Fibroblast of skin of left quadriceps (primary cell): ENCODE measurements at regions not wholly inside any gene's neighbourhood (a gene's known extent, or its start where the extent isn't known, plus 50 kb on each side); places are given as distances from the start of the nearest gene placed in this dataset.
"Not testable (repeated sequence)": the region's sequence is repeated elsewhere in the genome, so short reads cannot be mapped to it uniquely, and the experiment has no call there.

Experiments
- DNase-seq, 2 experiments: peaks; one replicate each; pipeline ENCODE4 v3.0.0-alpha.2; 2013; ENCODE audit warnings: low read depth in 2 of 2

DNA sequence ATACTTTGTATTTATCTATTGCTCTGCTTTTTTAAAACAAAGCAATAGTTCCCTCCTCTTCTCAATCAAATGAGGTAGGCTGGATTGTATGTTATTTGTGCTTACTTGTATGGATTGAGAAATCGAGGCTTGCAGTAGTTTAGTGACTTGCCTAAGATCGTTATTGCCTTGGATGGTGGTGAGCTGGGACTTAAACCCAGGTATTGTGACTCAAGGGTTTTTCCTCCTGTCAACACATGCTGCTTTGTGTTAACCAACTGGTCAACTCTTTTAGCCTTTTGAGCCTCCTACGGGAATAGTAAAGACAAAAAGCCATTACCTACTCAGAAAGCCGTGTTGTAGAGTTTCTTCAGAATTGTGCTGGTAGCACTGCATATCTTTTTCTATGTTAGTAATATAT, 95.2 kb upstream of the THUMPD2 start:
- DNase-seq: no peak

DNA sequence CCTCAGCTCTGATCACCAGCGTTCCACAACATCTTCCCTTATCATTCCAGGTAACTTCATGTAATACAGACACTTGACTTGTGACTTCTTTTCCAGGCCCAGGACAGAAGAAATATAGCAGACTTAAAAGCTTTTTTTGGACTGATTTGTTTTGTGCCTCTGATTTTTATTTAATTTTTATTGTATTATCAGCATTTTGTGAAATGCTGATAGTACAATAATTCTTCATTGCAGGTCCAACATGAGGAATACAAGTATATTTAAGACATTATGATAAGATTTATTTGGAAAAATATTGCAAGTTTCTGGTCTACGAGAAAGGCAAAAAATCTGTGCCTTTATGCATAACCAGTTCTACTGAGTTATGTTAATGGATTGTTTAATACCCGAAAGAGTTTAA, 94.5 kb upstream of the THUMPD2 start:
- no peak for DNase-seq

DNA sequence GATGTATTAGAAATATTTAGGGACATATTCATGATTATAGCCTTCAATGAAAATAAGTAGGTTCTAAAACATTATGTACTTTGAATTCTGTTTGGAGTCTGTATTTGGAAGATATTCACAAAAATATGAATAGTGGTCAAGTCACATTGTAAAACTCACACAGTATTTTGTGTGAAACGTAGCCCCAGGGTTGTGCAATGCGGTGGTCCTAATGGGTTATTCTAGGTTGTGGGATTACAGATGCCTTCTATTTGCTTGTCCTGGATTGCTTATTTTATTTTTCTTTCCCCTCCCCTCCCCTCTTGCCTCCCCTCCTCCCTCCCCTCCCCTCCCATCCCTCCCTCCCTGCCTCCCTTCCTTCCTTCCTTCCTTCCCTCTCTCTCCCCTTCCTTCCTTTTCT, 93.7 kb upstream of the THUMPD2 start:
- DNase-seq: no peak

DNA sequence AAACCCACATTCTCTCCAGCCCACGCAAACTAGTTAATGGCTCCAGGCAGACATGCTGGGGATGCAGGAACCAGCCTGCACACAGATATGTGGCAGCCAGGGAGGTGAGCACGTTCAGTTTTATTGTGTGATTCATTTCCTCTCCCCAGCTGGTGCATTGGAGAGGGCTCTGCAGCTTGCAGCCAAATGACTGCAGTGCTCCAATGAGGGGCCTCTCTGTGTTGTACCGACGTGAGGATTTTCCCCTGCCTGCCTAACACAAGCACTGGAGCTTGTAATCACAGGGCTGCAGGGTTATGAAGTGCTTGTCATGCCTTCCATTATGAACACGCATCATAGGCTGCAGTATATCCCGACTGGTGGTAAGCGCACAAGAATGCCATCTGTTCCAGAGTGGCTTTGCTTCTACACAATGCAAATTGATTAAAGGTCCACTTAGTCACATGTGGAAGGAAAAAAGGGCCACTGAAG, 92.3 kb upstream of the THUMPD2 start:
- peak; percentile 93 to 94 for DNase-seq

DNA sequence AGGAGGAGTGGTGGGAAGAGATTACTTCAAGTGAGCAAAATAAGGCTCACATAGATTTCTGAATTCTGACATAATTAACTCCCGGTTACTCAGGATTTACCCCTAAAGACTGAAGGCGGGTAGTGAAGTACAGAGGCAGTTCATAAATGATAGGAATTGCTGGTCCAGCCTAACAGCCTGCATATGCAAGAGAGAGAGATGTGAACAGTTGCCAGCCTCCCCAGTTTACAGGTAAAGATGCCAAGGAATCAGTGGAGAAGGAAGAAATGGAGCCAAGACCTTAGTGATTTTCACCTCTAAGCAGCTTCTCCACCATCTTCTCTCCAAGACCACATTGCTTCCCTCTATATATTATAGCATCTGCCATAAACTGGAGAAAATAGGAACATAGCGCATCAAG, 91.8 kb upstream of the THUMPD2 start:
- no peak for DNase-seq

DNA sequence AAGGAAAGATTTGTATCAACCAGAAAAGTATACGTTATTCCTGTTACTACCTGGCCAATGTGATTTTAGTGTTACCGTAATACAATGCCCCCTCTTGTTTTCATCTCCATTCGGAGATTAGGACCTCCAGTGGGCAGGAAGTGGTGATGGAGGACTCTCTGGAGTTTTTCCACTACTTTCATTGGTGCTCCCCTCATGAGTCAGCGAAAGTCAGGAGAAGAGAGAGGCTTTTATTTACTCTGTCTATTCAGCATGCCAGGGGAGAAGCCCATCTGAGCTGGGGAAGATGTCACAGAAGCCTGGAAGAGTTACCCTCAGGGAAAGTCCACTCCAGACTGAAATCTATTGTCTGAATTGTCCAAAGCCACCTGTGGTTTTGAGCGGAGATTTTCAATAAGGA, 88.2 kb upstream of the THUMPD2 start:
- no peak for DNase-seq

DNA sequence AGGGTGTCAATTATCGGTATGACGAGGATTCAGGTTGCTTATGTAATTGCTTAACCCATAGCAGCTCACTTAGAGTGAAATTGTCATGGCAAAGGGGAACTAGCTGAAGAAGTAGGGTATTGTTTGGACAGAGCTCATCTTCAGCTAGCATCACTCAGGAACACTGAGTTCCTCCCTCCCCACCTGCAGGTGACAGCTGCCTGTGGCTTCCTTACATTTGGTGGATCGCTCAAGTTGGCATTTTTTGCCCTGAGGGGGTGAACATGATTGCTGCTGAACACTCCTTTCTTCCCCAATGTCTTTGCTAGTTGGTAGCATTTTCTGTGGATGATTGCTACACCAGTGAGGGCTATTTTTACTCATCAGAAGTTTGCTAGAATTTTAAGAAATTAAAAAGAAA, 86.7 kb upstream of the THUMPD2 start:
- DNase-seq: no peak

DNA sequence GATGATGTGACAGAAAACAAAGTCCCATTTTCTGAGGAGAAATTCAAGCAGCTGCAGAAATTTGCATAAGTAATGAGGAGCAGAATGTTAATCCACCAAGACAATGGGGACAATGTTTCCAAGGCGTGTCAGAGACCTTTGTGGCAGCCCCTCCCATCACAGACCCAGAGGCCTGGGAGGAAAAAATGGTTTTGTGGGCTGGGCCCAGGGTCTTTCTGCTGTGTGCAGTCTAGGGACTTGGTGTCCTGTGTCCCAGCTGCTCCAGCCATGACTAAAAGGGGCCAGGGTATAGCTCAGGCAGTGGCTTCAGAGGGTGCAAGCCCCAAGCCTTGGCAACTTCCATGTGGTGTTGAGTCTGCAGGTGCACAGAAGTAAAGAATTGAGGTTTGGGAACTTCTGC, 84.6 kb upstream of the THUMPD2 start:
- DNase-seq: not testable (repeated sequence)

DNA sequence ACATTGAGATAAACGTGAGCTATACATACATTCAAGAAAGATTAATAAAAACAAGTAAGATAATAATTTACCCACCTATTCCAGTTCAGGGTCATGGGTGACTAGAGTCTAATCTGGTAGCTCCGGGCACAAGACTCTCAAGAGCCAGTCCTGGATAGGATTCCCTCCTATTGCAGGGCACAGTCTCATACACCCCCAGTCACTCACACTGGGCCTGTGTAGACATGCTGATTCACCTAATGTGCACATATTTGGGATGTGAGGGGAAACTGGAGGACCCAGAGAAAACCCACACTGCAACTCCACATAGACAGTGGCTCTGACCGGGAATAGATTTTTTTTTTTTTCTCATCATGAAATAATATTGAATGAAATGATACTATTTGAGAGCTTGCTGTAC, 81.5 kb upstream of the THUMPD2 start:
- DNase-seq: no peak

DNA sequence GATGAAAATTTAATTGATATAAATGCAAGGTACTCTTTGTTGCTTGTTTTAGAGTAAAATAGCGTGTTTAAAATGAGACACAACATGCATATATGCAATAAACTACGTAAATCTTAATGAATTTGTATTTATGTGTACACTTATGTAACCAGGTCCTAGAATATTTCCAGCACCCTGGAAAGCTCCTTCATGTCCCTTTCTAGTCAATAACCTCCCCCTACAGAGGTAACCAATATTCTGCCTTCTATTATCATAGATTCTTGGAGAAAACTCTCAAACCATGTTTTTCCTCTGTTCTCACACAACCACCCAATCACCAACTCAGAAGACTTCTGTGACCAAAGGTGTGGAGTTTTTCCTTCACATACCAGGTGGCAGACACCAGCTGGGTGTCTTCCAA, 79.6 kb upstream of the THUMPD2 start:
- no peak for DNase-seq

DNA sequence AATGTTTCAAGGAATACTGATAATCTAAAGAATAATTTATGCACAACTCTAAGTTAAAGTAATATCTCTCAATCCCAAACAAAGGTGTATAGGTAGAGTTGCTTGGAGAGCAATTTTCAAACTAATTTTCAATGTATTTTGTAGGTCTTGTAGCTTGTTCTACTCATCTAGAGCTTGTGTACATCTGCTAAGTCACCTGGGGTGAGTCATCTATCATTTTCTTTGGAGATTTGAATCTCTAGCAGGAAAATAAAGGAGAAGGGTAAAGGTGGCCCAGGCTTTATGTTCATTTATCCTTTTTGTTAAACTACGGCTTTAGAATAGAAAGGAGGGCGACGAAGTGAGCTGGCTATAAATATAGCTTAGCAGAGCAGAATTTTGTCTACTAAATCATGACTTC, 76.8 kb upstream of the THUMPD2 start:
- DNase-seq: no peak

DNA sequence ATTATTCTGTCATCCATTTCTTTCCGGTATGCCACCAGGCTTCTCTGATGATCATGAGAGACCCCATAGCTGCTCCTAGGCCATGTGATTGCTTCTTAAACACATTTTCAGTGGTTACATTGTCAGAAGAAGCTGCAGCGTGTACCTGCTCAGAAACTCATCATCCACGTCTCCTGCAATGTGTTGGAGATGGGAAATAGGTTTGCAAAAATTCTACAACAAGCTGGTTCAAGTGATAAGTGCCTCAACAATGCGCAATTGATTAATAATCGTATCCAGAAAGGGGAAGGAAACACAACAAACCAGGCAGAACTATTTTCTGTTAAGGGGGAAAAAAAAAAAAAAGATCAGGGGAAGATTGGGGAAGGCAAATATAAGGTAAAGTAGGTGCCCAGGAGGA, 75.7 kb upstream of the THUMPD2 start:
- DNase-seq: no peak

DNA sequence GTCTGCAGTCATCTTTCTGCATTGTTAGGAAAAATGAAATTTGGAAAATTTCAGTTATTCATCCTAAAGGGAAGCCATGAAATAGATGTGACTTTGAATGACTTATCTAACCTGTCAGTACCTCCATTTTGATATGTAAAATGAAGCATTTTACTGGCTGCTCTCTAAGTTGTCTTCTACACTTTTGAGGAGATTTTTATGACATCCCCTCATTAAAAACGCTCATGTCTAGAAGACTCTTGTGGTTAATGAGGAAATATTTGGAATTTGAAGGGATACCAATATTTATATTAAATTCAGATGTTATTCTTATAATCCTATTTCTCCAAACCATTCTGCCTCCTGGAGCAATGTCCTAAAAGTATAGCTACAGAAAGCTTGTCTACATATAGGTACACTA, 73.8 kb upstream of the THUMPD2 start:
- peak; percentile 67 to 75 for DNase-seq

DNA sequence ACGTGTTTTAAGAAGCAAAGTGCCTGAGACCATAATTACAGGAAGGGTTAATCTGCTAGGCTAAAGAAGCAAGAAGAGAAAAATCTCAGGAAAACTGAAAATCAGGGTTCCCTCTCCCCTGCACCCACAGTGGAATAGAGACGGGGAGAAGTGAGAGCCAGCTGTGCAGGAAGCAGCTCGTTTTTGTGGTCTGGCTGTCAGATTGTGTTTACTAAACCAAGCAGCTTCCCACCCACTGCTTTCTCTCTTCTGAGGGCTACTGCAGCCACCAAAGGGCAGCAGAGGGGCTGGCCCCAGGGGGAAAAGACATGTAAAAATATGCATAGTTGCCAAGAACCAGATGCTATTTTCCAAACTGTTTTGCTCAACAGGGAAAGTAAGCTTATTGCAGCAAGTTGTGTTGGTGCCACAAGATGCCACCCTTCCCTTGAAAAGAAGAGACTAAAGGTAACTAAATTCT, 72.6 kb upstream of the THUMPD2 start:
- peak; percentile 70 for DNase-seq

DNA sequence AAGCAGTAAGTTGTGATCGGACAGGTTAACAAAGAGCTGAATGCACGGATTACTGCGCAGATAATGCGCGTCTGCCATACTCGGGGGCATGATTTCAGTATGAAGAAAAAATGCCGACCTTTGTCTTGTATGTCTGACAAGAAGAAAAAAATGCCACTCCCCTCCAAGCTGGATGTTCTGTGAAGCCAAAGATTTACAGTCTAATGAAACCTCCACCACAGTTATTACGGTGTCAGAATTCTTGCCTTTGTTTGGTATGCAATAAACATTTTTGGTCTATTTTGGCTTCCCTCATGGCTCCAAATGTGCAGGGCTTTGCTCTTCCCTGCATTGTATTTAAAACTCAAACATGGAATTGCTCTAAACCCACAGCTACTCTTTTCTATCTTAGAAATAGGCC, 72.2 kb upstream of the THUMPD2 start:
- peak; percentile 77 to 80 for DNase-seq

DNA sequence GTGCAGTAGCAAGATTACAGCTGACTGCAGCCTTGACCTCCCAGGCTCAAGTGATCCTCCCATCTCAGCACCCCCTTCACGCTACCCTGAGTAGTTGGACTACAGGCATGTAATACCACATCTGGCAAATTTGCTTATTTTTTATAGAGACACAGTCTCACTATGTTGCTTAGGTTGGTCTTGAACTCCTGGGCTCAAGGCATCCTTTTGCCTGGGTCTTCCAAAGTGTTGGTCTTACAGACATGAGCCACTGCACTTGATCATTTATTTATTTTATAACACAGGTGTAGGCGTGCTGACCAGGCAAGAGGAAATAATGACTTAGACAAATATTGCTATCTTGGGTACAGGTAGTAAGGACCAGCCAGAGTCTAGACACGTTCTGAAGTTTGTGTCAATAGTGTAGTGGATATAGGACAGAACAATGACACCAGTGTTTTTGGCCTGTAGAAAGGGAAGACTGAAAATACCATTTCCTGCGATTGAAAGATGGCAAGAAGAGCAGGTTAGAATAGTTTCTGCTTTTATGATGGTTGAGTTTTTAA, 71.0 kb upstream of the THUMPD2 start:
- no peak for DNase-seq

DNA sequence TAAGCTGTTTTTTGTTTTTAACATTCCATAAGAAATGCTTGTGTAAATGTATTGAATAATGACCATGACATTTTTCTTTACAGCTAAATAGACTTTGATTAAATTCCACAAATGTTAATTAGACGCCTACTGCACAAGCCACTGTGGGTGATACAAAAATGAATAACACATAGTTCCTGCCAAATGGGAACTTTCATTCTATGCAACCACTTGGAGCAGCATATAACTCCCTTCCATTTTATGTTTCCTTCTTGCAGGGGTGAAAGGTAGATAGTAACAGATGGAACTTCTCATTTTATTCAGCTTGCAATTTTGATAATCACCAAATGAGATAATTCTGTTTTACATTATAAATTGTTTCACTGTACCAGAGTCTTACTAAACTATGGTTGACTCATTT, 70.0 kb upstream of the THUMPD2 start:
- peak; percentile 20 to 27 for DNase-seq

DNA sequence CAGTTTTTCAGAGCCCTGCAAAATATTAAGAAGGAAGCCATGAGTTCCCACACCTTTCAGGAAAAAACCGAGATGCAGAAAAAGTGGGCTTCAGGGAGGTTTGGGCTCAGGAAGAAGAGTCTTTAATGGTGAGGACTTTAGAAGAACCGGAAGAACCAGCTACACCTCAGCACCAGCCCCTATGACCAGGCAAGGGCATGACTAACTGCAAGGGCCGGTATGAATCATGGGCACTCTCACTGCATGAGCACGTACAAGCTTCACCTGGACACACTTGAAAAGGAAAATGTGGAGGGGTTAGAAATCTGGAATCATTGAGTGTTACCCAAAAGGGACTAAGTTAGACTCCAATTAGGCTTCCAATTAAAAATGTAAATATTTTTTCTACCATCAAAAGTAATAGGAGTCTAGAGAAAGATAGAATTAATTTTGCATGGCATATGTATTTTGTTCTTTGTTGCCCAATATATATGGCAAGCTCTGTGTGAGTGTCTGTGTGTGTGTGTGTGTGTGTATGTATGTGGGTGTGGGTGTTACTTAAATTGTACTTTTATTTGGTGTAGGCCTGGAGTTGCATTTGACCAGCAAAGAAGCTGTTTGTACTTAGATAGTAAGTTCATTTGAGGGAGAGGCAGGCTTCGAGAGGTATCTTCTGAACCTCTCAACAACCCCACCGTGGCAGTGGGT, 66.5 kb upstream of the THUMPD2 start:
- no peak for DNase-seq

DNA sequence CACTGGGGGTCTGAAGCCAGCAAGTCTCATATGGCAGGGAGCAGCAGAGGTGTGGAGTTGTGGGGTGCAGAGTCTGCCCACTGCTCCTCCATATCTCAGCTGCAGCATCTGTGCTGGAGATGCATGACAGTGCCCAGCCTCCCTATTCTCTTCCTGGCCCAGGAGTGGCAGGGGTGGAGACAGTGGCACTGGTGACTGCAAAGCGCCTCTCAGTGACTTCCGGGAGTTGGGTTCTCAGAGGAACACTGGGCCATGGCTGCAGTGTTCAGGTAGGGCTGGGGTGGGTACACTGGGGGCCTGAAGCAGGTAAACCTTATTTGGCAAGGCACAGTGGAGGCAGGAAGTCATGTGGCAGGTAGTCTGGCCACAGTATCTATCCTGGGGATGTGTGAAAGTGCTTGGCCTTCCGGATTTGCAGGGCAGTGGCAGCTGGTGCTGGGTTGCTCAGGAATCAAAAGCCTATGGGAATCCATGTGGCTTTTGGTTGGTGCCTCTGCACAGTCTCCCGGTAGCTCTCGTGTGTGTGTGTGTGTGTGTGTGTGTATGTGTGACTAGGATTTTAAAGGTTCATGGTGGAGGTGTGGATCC, 60.3 kb upstream of the THUMPD2 start:
- DNase-seq: no peak

DNA sequence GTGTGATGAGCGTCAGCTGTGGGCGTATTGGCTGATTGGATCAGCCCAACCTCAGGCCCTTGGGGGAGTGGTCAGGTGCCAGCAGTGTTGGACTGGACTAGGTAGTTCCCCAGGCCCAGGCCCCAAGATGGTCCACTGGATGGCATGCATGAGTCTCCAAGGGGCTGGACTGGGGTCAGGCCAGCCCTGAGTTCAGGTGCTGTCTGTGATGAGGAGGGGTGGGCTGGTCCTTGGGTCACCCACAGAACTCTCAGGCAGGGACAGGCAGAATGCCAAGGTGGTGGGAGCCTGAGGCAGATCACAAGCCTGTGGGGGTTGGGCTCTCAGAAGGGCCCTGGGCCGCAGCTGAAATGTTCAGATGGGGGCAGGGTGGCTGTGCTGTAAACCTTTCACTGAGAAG, 59.5 kb upstream of the THUMPD2 start:
- no peak for DNase-seq

DNA sequence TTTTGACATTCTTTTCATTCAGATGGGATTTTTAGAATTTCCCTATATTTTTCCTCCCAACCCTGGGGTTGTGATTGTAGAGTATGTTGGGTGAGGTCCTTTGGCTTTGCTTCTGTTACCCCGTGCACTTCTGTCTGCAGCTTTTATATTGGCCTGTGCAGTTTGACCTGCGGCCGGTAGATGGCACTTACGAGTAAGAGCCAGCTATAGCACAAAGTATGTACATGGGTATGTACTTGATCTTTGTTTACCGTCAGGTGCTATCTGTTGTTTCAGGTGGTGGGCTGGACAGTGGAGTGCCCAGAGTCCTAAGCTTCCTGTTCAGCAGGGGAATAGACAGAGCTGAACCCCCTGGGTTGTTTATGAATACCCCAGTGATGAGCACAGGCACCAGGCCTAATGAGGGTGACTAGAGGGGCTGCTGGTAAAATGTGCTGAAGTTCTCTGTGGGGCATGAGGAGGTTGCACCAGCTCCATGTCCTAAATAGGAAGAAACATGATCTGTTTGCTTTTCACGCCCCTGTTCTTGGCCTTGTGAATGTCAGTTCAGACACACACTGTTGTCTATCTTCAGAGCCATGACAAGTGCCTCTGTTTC, 58.9 kb upstream of the THUMPD2 start:
- DNase-seq: no peak

DNA sequence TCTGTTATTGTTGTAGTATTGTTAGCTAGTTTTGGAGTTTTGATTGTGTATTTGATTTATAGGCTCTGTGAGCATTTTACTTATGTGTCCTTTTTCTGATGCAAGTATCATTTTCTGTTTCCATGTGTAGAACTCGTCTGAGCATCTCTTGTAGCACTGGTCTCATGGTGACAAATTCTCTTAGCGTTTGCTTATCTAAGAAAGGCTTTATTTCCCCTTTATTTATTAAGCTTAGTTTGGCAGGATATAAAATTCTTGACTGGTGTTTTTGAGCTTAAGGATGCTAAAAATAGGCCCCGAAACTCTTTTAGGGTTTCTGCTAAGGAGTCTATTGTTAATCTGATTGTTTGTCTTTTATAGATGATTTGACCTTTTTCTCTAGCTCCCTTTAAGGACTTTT, 57.6 kb upstream of the THUMPD2 start:
- no peak for DNase-seq

DNA sequence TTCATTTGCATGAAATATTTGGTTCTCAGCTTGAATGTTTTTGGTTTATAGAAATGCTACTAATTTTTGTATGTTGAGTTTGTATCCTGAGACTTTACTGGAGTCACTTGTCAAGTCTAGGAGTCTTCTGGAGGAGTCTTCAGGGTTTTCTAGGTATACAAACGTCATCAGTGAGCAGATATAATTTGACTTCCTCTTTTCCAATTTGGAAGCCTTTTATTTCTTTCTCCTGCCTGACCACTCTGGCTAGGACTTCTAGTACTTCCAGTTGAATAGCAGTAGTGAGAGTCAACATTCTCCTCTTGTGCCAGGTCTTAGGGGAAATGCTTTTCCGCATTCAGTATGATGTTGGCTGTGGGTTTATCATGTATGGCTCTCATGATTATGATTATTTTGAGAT, 55.4 kb upstream of the THUMPD2 start:
- no peak for DNase-seq
